Activated CD8-positive, alpha-beta memory T cell treated with anti-CD3 and anti-CD28 coated beads for 1 hour (primary cell): ENCODE measurements at regions not wholly inside any gene's neighbourhood (a gene's known extent, or its start where the extent isn't known, plus 50 kb on each side); places are given as distances from the start of the nearest gene placed in this dataset.

Experiments used
- DNase-seq, 2 donors: peaks; one replicate each; pipeline ENCODE4 v3.0.0-alpha.2; 2020; ENCODE audit warnings: low read depth in 1 of 2; ENCODE audit errors: extremely low read depth in 1 of 2

DNA sequence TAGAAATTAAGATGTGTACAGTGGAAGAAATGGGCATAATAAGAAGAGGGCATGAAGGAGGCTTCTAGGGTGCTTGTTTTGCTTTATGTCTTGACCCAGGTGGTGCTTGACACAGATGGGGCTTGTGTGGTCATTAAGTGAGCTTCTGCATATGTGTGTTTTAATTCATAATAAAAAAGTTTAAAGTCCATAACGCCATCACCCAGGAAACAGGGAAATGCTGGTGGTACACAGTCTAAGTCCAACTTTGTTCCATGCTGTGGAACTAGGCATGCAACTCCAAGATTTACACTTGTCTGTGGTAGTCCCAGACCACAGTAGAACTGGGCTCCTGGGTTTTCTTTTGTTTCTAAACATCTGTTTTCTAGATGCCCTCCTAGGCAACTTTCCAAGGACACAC, 511.9 kb downstream of the MID1IP1 start:
- DNase-seq, result no peak

DNA sequence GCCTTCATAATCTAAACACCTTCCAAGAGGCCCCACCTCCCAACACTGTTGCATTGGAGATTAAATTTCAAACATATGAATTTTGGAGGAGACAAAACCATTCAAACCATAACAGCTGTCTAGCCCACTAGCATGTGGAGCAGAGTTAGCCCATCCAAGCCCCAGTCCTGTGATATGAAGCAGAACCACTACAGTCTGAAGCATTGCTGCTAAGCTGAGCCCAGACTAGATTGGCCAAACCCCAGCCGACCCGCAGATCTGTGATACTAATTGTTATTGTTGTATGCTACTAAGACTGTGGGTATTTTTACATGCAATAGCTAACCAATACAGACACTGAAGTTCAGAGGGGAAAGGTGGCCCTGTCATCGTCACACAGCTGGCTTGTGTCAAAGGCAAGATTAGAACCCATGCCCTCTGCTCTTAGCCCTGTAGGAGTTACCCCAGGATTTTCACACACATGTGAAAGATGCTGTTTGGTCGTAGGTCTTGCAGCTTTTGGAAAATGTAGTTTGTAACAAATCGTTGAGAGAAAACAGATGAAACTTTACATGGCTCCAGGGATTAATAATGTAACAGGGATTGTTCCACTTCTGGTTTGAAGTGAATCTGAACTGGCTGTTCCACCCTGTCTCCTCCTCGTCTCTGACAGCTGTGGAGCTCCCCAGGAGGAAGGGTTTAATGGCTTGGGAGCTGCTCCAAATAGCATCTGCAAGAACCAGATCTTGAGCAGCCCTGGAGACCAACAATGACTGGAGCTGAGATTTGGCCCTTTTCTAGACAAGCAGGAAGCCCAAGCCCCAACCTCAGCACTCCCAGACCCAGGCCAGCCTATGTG, 517.5 kb downstream of the MID1IP1 start:
- no peak for DNase-seq

DNA sequence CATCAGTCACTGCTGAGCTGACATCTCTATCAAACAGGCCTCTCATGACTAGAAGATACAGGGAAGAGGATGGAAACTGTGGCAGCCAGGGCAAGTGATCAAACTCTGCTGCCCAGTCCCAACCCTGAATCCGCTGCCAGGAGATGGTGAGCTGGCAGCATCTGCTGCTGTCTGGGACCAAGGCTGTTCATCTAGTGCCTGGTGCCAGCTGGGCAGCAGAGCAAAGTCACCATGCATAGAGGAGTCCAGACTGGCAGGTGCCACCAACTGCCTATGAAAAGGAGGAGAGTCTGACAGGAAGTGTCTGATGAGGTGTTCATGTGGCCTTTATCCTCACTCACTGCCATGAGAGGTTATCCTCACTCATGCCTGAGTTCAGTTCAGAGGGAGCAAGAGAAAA, 518.9 kb downstream of the MID1IP1 start:
- DNase-seq, result no peak

DNA sequence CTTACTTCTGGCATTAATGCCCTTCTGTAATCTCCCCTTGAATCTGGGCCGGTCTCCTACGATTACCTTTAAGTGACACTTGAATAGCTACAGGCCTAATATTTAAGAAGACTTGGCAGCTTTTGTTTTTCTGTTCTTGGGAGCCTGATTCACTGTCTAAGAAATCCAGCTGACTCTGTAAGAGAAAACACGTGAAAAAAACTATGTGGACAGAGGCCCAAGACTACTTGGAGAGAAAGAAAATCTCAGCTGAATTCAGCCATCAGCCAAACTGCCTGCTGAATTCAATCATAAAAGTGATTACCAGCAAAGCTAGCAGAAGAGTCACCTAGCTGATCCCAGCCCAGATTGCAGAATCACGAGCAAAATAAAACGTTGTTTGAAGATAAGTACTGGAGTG, 521.2 kb downstream of the MID1IP1 start:
- DNase-seq, result no peak

DNA sequence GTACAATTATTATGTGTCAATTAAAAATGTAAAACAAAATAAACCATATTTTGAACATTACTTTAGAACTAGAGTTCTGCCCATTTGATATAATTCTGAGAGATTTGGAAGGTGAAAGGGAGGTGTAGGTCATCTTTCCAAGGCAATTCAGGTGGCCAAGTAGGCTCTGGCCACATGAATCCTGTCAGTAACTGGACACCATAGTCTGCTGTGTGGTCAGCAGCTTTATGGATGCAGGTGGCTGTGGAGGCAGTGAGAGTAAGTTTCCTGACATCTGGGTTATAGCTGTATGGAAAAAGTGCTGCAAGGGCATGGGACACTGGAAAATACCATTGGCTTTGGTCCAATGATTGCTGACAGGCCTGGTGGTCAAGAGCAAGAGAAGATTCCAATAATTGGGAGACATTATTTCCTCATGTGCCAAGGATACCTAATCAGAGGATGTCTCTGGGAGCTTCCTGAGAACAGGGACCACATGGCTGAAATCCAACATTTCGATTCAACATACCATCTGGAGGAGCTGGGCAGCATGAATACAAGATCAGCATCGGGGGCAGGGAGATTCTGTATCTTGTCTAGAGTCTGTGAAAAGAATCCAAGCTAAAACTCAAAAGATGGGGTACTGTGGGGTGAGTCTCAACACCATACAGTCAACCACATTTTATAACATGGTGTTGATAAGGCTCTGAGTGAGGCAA, 523.1 kb downstream of the MID1IP1 start:
- no peak for DNase-seq

- DNase-seq, result no peak
Observed at GRCh38 chrX:39327255-39327654, 526.0 kb downstream of the MID1IP1 start.

DNA sequence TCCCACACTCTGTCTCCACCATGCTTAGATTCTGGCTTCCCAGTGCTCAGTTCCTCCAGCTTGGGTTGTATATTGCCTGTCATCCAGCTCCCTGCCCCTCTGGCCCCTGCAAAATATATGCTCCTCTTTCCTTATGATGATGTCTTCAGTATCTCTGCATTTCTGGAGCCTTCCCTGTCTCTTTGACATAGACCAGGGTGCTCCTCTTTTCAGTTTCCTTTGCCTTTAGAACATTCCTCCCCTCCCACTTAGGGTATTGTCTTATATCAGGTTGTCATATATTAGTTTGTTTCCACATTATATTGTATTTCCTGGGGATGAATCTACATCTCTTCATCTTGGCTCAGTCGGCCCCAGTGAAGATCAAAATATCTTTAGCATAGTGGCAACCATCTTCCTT, 526.4 kb downstream of the MID1IP1 start:
- no peak for DNase-seq

GRCh38 chrX:39328661-39329060, 527.4 kb downstream of the MID1IP1 start:
- no peak for DNase-seq

GRCh38 chrX:39331082-39331704, 529.9 kb downstream of the MID1IP1 start:
- no peak for DNase-seq

DNA sequence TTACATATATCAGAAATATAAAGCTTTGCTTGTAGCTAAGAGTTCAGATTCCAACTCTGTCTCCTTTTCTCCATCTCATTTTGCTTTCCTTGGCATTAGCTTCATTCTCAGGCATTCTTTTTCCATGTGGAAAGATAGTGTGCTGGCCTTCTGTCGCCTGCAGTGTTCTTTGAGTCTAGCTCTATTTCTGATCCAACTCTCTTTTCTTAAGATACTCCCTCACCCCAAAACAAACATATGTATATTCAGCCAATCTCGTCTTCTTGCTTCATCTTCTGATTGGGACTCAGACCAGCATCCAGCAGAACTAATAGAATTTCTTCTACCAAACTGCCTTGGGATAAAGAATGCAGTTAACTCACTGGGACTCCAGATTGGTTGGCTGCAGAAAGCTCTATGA, 532.2 kb downstream of the MID1IP1 start:
- no peak for DNase-seq

DNA sequence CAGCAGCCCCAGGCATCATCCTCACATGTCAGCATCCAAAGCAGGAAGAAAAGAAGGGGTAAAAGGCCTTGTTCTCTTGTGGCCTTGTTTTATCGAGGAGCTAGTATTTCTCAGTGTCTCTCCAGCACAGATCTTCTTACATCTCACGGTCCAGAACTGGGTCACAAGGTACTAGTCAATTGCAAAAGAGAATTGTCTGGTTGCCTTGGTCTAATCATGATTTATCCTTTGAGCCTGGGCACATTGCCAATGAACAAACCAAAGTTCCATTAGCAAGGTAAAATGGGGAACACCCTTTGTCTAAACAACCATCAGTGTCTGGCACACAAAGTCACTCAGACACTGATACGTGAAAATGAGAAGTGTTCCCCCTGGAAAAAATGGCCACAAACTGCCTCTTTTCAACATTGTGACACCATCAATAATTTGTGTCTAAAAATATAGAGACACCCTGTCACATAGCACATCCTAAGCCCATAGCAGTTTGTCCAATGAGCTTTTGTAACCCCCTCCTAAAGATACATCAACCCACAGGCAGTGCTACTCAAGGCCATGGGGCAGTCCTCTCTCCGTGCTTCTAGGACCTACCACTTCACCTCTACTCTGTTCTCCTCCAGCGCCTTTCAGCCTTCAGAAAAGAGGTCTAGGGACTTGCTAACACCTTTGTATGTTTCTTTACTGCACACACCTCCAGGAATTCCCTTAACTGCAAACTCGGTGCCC, 534.4 kb downstream of the MID1IP1 start:
- DNase-seq, result no peak

GRCh38 chrX:39336671-39337311, 535.5 kb downstream of the MID1IP1 start:
- no peak for DNase-seq

GRCh38 chrX:39337451-39337850, 536.2 kb downstream of the MID1IP1 start:
- no peak for DNase-seq

DNA sequence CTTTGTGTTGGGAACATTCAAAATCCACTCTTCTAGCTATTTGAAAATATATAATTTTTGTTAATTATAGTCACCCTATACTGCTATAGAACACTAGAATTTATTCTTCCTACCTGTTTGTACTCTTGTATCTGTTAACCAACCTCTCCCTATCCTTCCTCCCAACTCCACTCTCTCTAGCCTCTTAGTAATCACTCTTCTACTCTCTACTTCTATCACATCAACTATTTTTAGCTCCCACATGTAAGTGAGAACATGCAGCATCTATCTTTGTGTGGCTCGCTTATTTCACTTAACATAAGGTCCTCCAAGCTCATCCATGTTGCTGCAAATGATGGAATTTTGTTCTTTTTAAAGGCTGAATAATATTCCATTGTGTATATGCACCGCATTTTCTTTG, 537.3 kb downstream of the MID1IP1 start:
- no peak for DNase-seq

GRCh38 chrX:39356119-39356807, 555.0 kb downstream of the MID1IP1 start:
- no peak for DNase-seq

- DNase-seq, result no peak
Observed at GRCh38 chrX:39360101-39360500, 558.8 kb downstream of the MID1IP1 start.

- no peak for DNase-seq
Observed at GRCh38 chrX:39361736-39362135, 560.5 kb downstream of the MID1IP1 start.

DNA sequence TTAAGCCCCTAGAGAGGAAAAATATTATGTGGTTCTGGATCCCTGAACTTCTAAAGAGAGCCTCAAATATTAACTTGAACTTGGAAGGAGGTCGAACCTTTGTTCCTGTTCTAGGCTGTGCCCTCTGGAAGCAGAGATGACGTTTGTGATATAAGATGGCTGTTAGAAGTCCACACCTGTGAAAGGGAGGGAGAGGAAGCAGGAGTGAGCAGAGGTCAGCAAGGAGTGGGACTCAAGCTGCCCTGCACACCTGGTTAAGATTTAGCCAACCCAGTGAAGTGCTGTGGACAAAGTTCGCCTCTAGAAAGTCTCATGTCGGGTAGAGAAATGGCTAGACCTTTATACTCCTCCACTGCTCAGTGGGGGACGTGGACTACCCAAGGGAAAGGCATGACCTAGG, 566.2 kb downstream of the MID1IP1 start:
- no peak for DNase-seq

GRCh38 chrX:39372115-39372514, 570.9 kb downstream of the MID1IP1 start:
- no peak for DNase-seq

- no peak for DNase-seq
Observed at GRCh38 chrX:39377157-39377556, 575.9 kb downstream of the MID1IP1 start.
